ENCODE measurements at regions not wholly inside any gene's neighbourhood (a gene's known extent, or its start where the extent isn't known, plus 50 kb on each side); places are given as distances from the start of the nearest gene placed in this dataset.

DNA sequence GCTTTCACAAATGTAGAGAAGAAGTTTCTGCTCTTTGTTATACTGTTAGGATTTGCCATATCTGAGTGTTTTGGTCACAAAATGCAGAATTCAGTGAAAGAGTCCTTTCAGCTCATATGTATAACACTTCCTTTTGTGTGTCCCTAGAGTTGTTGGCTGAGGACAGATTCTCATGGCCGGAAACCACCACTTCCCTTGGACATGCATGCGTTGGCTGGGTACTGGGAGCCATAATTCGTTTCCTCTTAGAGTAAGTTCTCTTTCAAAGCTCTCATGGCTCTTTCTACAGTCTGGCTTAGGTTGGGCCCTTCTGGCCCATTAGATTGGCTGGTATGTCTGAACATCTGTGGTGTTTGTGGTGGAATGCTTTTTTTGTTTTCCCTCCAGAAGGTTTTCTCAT, 298.5 kb downstream of the DIPK2A start:
- H3K27ac ChIP-seq (ENCODE audit: low read depth, low read length, poor library complexity, severe bottlenecking): no peak overlapping the region

DNA sequence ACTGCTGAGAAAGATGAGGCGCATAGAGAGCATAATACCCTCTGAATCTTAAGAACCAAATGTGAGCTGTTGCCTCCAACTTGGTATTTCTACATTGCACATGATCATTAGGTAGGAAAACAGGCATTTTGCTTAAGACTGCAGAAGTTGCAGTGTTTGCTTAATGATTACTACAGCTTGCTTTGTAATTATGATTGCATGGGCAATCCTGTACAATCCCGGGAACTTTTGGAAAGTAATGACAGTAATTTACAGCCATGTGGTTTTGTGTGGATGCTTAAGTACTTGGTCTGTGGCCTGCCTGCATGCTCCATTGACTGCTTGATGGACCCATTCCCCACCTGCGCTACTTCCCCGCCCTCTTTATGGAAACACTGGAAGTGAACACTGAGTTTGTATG, 301.1 kb downstream of the DIPK2A start:
- H2AFZ ChIP-seq (ENCODE audit: low read length): no peak overlapping the region
- no peak overlapping the region for H3K27ac ChIP-seq (ENCODE audit: low read depth, low read length, poor library complexity, severe bottlenecking)
- H3K4me1 ChIP-seq (ENCODE audit: insufficient read depth, low read length, severe bottlenecking): no peaks in the 10 kb centered on the region
- no peaks in the 10 kb centered on the region for H3K9me3 ChIP-seq (ENCODE audit: low read length)
- no peaks in the 10 kb centered on the region for H3K36me3 ChIP-seq (ENCODE audit: insufficient read depth, low read length)
- no peaks in the 10 kb centered on the region for H3K27me3 ChIP-seq (ENCODE audit: insufficient read depth, low read length)
- no peaks in the 10 kb centered on the region for H3F3A ChIP-seq (ENCODE audit: insufficient read depth, low read length)
- no peaks in the 10 kb centered on the region for H4K20me1 ChIP-seq (ENCODE audit: insufficient read depth, low read length)
- H3K79me2 ChIP-seq (ENCODE audit: insufficient read depth, low read length): no peaks in the 10 kb centered on the region
- H3K4me3 ChIP-seq (ENCODE audit: low read depth, low read length, poor library complexity, severe bottlenecking): no peak overlapping the region
- no peaks in the 10 kb centered on the region; the same call in 1 of the 2 replicates for H3K9me2 ChIP-seq (ENCODE audit: low read depth, low read length)
- H3K9ac ChIP-seq (ENCODE audit: low read length): no peak overlapping the region
- no peak overlapping the region for H3K4me2 ChIP-seq (ENCODE audit: low read length)
- TF ChIP-seq EZH2 (IDR thresholded peaks at IDR 0.05; ENCODE audit: borderline replicate concordance, low read length): no peak
- TF ChIP-seq, protein P1, sequence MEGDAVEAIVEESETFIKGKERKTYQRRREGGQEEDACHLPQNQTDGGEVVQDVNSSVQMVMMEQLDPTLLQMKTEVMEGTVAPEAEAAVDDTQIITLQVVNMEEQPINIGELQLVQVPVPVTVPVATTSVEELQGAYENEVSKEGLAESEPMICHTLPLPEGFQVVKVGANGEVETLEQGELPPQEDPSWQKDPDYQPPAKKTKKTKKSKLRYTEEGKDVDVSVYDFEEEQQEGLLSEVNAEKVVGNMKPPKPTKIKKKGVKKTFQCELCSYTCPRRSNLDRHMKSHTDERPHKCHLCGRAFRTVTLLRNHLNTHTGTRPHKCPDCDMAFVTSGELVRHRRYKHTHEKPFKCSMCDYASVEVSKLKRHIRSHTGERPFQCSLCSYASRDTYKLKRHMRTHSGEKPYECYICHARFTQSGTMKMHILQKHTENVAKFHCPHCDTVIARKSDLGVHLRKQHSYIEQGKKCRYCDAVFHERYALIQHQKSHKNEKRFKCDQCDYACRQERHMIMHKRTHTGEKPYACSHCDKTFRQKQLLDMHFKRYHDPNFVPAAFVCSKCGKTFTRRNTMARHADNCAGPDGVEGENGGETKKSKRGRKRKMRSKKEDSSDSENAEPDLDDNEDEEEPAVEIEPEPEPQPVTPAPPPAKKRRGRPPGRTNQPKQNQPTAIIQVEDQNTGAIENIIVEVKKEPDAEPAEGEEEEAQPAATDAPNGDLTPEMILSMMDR (IDR thresholded peaks at IDR 0.05; ENCODE audit: low read length): no peak

More for the DNA sequence above, 298.5 kb downstream of the DIPK2A start:
- no peak overlapping the region for H3K9ac ChIP-seq (ENCODE audit: low read length)
- no peaks in the 10 kb centered on the region for H3K9me2 ChIP-seq (ENCODE audit: low read depth, low read length)
- no peak overlapping the region for H3K4me2 ChIP-seq (ENCODE audit: low read length)
- no peaks in the 10 kb centered on the region for H3K4me1 ChIP-seq (ENCODE audit: insufficient read depth, low read length, severe bottlenecking)
- H3K4me3 ChIP-seq (ENCODE audit: low read depth, low read length, poor library complexity, severe bottlenecking): no peak overlapping the region
- no peaks in the 10 kb centered on the region for H4K20me1 ChIP-seq (ENCODE audit: insufficient read depth, low read length)
- H3K9me3 ChIP-seq (ENCODE audit: low read length): no peaks in the 10 kb centered on the region
- no peaks in the 10 kb centered on the region for H3K36me3 ChIP-seq (ENCODE audit: insufficient read depth, low read length)
- H3F3A ChIP-seq (ENCODE audit: insufficient read depth, low read length): no peaks in the 10 kb centered on the region
- no peak overlapping the region for H2AFZ ChIP-seq (ENCODE audit: low read length)
- TF ChIP-seq EZH2 (IDR thresholded peaks at IDR 0.05; ENCODE audit: borderline replicate concordance, low read length): no peak
- TF ChIP-seq, protein P1 (IDR thresholded peaks at IDR 0.05; ENCODE audit: low read length): no peak
- no peaks in the 10 kb centered on the region for H3K79me2 ChIP-seq (ENCODE audit: insufficient read depth, low read length)
- H3K27me3 ChIP-seq (ENCODE audit: insufficient read depth, low read length): no peaks in the 10 kb centered on the region

DNA sequence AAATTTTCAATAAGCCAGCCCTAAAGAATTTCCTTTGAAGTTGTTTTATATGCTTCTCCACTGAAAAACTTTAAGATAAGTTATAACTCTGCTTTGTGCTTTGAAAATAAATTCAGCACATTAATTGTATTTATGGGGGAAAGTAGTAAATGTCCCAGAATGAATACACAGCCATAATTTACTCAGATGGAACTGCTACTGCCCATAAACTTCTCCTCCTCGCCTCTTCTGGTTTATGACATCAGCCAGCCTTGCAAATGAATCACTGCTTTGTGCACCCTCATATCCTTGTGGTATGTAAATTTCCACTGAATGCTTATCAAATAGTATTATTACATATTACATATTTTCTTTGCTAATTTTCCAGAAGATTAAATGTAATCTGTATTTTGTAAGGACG, 302.0 kb downstream of the DIPK2A start:
- Histone ChIP-seq H3K79me2 (ENCODE audit: insufficient read depth, low read length) (no peaks in the 10 kb centered on the region), H3K4me3 (ENCODE audit: low read depth, low read length, poor library complexity, severe bottlenecking) (no peak overlapping the region), H4K20me1 (ENCODE audit: insufficient read depth, low read length) (no peaks in the 10 kb centered on the region)

More for the DNA sequence above, 302.0 kb downstream of the DIPK2A start:
- no peaks in the 10 kb centered on the region for H3K4me1 ChIP-seq (ENCODE audit: insufficient read depth, low read length, severe bottlenecking)
- no peak overlapping the region for H3K27ac ChIP-seq (ENCODE audit: low read depth, low read length, poor library complexity, severe bottlenecking)
- no peaks in the 10 kb centered on the region for H3K27me3 ChIP-seq (ENCODE audit: insufficient read depth, low read length)
- H2AFZ ChIP-seq (ENCODE audit: low read length): no peak overlapping the region
- H3K36me3 ChIP-seq (ENCODE audit: insufficient read depth, low read length): no peaks in the 10 kb centered on the region
- no peaks in the 10 kb centered on the region; the same call in 1 of the 2 replicates for H3K9me2 ChIP-seq (ENCODE audit: low read depth, low read length)
- H3F3A ChIP-seq (ENCODE audit: insufficient read depth, low read length): no peaks in the 10 kb centered on the region
- no peak for TF ChIP-seq EZH2 (IDR thresholded peaks at IDR 0.05; ENCODE audit: borderline replicate concordance, low read length)
- TF ChIP-seq, protein P1 (IDR thresholded peaks at IDR 0.05; ENCODE audit: low read length): no peak
- no peak overlapping the region for H3K9ac ChIP-seq (ENCODE audit: low read length)
- no peaks in the 10 kb centered on the region for H3K9me3 ChIP-seq (ENCODE audit: low read length)
- no peak overlapping the region for H3K4me2 ChIP-seq (ENCODE audit: low read length)
